Mesodermal cell (in vitro differentiated cells): ENCODE measurements at regions not wholly inside any gene's neighbourhood (a gene's known extent, or its start where the extent isn't known, plus 50 kb on each side); places are given as distances from the start of the nearest gene placed in this dataset.

ENCODE experiments used
- H3K27ac ChIP-seq: 2 replicates; pipeline ENCODE4 v1.7.0; 2013; ENCODE audit warnings: mild to moderate bottlenecking, low read depth, low read length, moderate library complexity; ENCODE audit not compliant: severe bottlenecking
- H3K36me3 ChIP-seq: 2 replicates; pipeline ENCODE4 v1.7.1; 2013; ENCODE audit warnings: mild to moderate bottlenecking, low read length, moderate library complexity; ENCODE audit not compliant: control insufficient read depth, insufficient read depth
- H3K4me1 ChIP-seq: one replicate; pipeline ENCODE4 v1.7.1; 2013; ENCODE audit warnings: mild to moderate bottlenecking, low read length; ENCODE audit not compliant: insufficient read depth, control insufficient read depth, poor library complexity, severe bottlenecking
- H3K4me3 ChIP-seq: 2 replicates; pipeline ENCODE4 v1.7.0; 2013; ENCODE audit warnings: low read length, control low read depth, mild to moderate bottlenecking; ENCODE audit not compliant: insufficient read depth, poor library complexity, severe bottlenecking; ENCODE audit errors: extremely low read depth
- H3K9me3 ChIP-seq: 2 replicates; pipeline ENCODE4 v1.7.1; 2013; ENCODE audit warnings: mild to moderate bottlenecking, low read length, moderate library complexity; ENCODE audit not compliant: control insufficient read depth
- WGBS, 2 experiments: methylation state at CpG; one replicate each; pipeline ENCODE4 v1.1.5; 2013; ENCODE audit warnings: missing lambda C conversion rate in 2 of 2; ENCODE audit not compliant: insufficient coverage in 2 of 2; 5-methylcytosine and 5-hydroxymethylcytosine counted together

- Histone ChIP-seq H3K27ac (no peak overlapping the region), H3K9me3 (no peaks in the 10 kb centered on the region), H3K4me1 (peaks cover 4% of the 10 kb centered on the region), H3K4me3 (no peak overlapping the region), H3K36me3 (no peaks in the 10 kb centered on the region)
- 63 to 100% methylated on average over 2 to 3 of the region's 6 CpGs for WGBS, 2 experiments
Observed at GRCh38 chr4:74531963-74532794, 87.2 kb downstream of the AREG start.

DNA sequence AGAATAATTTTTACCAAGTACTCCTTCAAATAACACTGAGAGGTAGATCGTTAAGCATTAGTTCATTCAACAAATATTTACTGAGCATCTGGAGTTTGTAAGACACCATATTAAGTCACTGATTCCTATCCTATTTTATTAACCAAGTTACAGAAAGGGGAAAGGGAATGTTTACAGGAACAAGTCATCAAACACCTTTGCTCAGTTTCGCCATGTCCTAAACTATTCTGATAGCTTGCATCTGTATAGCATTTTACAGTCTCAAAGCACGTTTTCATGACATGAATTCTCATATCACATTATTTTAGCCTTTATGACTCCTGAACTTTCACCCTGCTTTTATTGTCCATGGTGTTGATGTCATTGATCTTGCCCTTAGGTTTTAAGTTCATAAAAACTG is 89.2 kb downstream of the AREG start:
- no peaks in the 10 kb centered on the region for H3K9me3 ChIP-seq
- H3K4me1 ChIP-seq: peaks cover 4% of the 10 kb centered on the region
- H3K36me3 ChIP-seq: no peaks in the 10 kb centered on the region
- WGBS, 2 experiments: 94% methylated on average over 2 of the region's 3 CpGs
- no peak overlapping the region for H3K4me3 ChIP-seq
- H3K27ac ChIP-seq: no peak overlapping the region

DNA sequence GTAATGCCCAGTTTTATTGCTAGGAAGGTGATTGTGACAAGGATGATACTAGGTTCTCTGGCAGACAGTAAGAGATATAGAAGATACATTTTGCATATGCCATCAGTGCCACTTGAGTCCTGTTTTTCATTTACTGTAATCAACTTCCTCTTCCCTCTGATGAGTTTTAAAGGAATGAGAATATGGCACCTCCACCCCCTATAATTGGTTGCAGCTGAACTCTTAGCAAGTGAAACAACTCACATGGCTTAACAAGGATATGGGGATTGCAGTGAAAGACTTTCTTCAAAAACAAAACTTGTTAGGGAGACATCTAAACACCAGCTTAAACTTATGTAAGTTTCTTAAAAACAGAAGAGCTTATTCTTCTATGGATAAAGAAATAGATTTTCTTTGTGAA is 90.0 kb downstream of the AREG start:
- Histone ChIP-seq H3K27ac (no peak overlapping the region), H3K4me3 (no peak overlapping the region), H3K36me3 (no peaks in the 10 kb centered on the region), H3K4me1 (peaks cover 2% of the 10 kb centered on the region), H3K9me3 (no peaks in the 10 kb centered on the region)

DNA sequence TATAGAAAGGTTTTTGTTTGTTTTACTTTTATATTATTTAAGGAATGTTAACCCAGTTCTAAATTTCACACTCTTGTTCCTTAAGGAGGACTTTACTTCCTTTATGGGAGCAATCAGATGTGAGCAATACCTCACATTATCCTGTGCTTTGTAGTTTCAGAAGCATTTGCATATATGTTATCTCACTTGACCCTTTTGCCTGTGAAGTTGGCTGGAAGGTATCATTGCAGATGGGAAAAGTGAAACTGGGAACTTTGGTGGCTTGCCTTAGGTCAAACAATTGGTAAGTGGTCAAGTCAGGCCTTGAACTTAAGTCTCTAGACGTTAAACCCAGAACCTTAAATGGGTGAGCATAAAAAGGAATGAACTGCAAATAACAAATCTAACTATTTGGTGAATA is 90.6 kb downstream of the AREG start:
- H3K36me3 ChIP-seq: no peaks in the 10 kb centered on the region
- H3K4me1 ChIP-seq: no peaks in the 10 kb centered on the region
- H3K9me3 ChIP-seq: no peaks in the 10 kb centered on the region
- no peak overlapping the region for H3K27ac ChIP-seq
- H3K4me3 ChIP-seq: no peak overlapping the region
- no CpG with 5 or more reads among the region's 1 CpG for WGBS, 2 experiments

DNA sequence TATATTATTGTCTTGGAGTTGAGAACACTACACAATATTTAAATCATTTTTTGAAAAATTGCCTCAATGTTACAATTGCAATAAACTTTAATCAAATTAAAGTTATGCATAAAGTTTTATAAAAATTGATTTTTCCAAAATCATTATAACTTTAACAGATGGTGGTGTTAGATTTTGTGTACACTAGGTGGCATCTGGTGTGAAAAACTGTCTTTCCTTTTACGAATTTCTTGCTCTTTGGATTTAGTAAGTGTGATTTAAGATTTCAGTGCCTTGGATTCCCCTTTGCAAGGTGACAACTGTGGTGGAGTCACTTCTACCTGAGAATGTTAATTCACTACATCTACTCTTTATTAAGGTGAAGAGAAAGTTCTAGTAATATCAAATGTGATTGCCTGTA is 91.6 kb downstream of the AREG start:
- H3K4me1 ChIP-seq: no peaks in the 10 kb centered on the region
- no peak overlapping the region for H3K4me3 ChIP-seq
- no CpG with 5 or more reads among the region's 1 CpG for WGBS, 2 experiments
- H3K27ac ChIP-seq: no peak overlapping the region
- H3K9me3 ChIP-seq: no peaks in the 10 kb centered on the region
- H3K36me3 ChIP-seq: no peaks in the 10 kb centered on the region

DNA sequence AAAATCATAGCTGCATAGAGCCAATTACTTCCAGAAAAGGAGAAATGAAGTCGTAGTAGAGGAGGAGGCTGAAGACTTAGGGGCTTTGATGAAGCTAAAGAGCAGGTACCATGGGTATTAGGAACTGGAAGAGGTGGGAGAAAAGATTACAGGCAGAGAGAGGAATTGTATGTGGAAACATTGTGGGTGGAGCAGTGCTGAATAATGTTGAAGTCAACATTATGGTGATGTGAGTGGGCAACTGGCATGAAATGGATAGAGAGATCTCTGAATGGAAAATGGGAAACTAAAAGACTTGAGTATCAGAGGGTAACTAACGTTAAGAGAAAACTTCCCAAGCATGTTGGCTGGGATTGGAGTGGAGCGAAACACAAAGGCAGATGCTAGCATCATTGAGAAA is 92.5 kb downstream of the AREG start:
- 96 to 100% methylated on average over 1 to 2 of the region's 3 CpGs for WGBS, 2 experiments
- H3K27ac ChIP-seq: no peak overlapping the region
- H3K36me3 ChIP-seq: no peaks in the 10 kb centered on the region
- no peaks in the 10 kb centered on the region for H3K9me3 ChIP-seq
- no peak overlapping the region for H3K4me3 ChIP-seq
- H3K4me1 ChIP-seq: no peaks in the 10 kb centered on the region

DNA sequence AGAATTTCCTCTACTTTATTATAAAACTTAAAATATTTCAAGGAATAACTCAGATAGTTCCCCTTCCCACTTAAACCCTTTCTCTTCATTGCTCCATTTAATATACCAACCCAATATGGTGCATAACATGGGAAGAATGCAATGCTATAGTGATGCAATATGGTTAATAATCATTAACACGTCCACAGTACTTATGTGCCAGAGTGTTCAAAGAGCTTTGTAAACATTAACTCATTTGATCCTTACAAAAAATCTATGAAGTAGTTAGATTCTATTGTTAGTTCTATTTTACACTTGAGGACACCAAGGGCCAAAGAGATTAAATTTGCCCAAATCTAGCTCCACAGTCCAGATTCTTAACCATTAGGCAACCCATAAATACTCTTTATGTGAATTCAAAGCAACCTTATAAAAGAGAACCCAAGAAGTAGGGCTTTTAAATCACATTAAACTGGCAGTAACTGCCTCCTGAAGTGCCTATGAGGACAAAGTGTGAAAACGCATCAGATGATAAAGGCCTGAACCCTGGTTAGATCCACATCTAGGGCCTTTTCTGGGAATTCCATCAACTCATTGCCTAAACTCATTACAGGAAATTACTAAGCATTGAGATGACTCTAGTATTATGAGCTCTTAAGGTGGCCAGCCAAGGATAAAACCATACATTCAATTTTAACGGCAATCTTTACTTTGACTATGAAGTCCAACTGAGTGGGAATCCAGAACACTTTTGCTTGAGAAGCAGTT is 94.3 kb downstream of the AREG start:
- Histone ChIP-seq H3K4me3 (no peak overlapping the region), H3K4me1 (peaks cover 12% of the 10 kb centered on the region), H3K9me3 (no peaks in the 10 kb centered on the region), H3K36me3 (no peaks in the 10 kb centered on the region), H3K27ac (no peak overlapping the region)
- WGBS, 2 experiments: 75 to 83% methylated on average over 1 of the region's 3 CpGs

- no peaks in the 10 kb centered on the region for H3K36me3 ChIP-seq
- H3K9me3 ChIP-seq: no peaks in the 10 kb centered on the region
- H3K4me3 ChIP-seq: no peak overlapping the region
- H3K27ac ChIP-seq: no peak overlapping the region
- no CpG with 5 or more reads among the region's 1 CpG for WGBS, 2 experiments
- peaks cover 21% of the 10 kb centered on the region for H3K4me1 ChIP-seq
Observed at GRCh38 chr4:74540193-74540592, 95.3 kb downstream of the AREG start.

DNA sequence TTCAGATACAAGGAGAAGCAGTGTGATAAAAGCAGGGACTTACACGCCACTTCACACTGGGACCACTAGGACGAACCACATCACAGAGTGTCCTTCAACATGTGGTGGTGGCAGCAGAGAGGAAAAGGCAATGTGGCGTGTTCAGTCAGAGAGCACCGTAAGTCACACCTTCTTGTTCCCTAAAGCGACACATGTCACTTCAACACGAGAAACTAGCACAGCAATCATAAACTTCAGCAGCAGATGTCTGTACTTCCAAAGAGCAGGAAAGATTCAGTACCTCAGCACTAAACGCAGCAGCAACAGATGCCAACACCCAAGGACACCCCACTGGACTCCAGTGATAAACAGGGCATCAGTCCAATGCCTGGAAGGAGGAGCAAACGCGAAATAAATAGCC is 96.7 kb downstream of the AREG start:
- Histone ChIP-seq H3K36me3 (no peaks in the 10 kb centered on the region), H3K4me3 (no peak overlapping the region), H3K4me1 (peaks cover 25% of the 10 kb centered on the region), H3K9me3 (no peaks in the 10 kb centered on the region), H3K27ac (no peak overlapping the region)
- WGBS, 2 experiments: 68 to 96% methylated on average over 4 to 5 of the region's 9 CpGs

GRCh38 chr4:74543231-74543781 is 98.4 kb downstream of the AREG start:
- Histone ChIP-seq H3K4me1 (peaks cover 25% of the 10 kb centered on the region), H3K27ac (no peak overlapping the region), H3K36me3 (no peaks in the 10 kb centered on the region), H3K9me3 (no peaks in the 10 kb centered on the region), H3K4me3 (no peak overlapping the region)
- WGBS, 2 experiments: no CpG with 5 or more reads among the region's 3 CpGs

DNA sequence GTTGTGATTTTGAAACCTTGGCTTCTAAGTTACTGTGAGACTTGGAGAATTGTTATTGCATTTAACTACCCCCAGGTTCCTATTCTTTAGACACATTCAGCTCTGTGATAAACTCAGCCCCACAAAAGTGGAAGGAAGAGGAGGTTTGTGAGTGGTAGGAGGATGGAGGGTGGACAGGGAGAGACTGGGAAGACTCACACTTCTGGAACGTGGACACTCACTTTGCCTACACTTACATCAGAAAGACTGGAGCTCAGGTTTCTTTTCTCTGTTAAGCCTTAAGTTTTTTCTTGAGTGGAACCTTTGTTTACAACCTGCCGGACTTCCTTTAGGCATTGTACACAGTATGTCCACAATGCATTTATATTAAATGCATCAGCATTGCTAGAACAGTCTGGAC is 99.0 kb downstream of the AREG start:
- H3K9me3 ChIP-seq: no peaks in the 10 kb centered on the region
- H3K36me3 ChIP-seq: no peaks in the 10 kb centered on the region
- peak overlapping the region; percentile 50 for H3K27ac ChIP-seq
- no peak overlapping the region for H3K4me3 ChIP-seq
- 63 to 100% methylated on average over 1 of the region's 2 CpGs for WGBS, 2 experiments
- H3K4me1 ChIP-seq: peaks cover 25% of the 10 kb centered on the region
